AG04450 (cell line): ENCODE measurements at regions not wholly inside any gene's neighbourhood (a gene's known extent, or its start where the extent isn't known, plus 50 kb on each side); places are given as distances from the start of the nearest gene placed in this dataset.
A peak's percentile ranks its signal among the peaks of the same experiment; 100 is the strongest.

Experiments used
- CTCF ChIA-PET: fragments of 300-600, 350-600 bp; formaldehyde crosslinking; extraction: SDS; loops from one replicate; lab custom pipeline; 2022; ENCODE audit warnings: antibody characterized with exemption, inconsistent platforms; lab: Charles Lee
- POLR2A ChIA-PET: fragments of 350-600 bp; formaldehyde crosslinking; extraction: SDS; loops from one replicate; lab custom pipeline; 2021; ENCODE audit warnings: antibody characterized with exemption, inconsistent platforms; lab: Yijun Ruan, JAX
- DNase-seq: peaks from one replicate; pipeline ENCODE4 v3.0.0-alpha.2; 2011; ENCODE audit warnings: low read depth, low spot score
- H3K27ac ChIP-seq: one replicate; pipeline ENCODE4 v1.5.1; 2012; ENCODE audit warnings: low read depth, low read length, control low read depth
- H3K27me3 ChIP-seq: one replicate; pipeline ENCODE4 v1.6.0; 2012; ENCODE audit warnings: low read length; ENCODE audit not compliant: control insufficient read depth, insufficient read depth
- H3K4me3 ChIP-seq: 2 replicates; pipeline ENCODE4 v1.5.1; 2011; ENCODE audit warnings: mild to moderate bottlenecking, low read depth, low read length, control low read depth
- H3K9me3 ChIP-seq: 2 replicates; pipeline ENCODE4 v1.5.1; 2012; ENCODE audit warnings: low read length; ENCODE audit not compliant: control insufficient read depth, insufficient read depth
- CTCF ChIP-seq: IDR thresholded peaks from 2 replicates; pipeline ENCODE4 v1.5.1; 2011; ENCODE audit warnings: low read depth, low read length, control low read depth, inconsistent platforms

GRCh38 chr1:239999170-239999569 is 92.5 kb upstream of the FMN2 start:
- peaks cover 6% of the 10 kb centered on the region for H3K27me3 ChIP-seq
- no peak for DNase-seq
- H3K9me3 ChIP-seq = no peaks in the 10 kb centered on the region
- CTCF ChIA-PET = interaction anchor here (0.7 to 1.7 kb wide), 4 partner anchors 12 to 151 kb away, joined by 3 to 8 read pairs (median 5); no protein-coding TSS in a partner anchor
- no peak overlapping the region for H3K4me3 ChIP-seq
- TF ChIP-seq CTCF = no peak
- no peak overlapping the region for H3K27ac ChIP-seq
- POLR2A ChIA-PET = no interaction called here

- Histone ChIP-seq H3K9me3 (no peaks in the 10 kb centered on the region), H3K4me3 (no peak overlapping the region), H3K27me3 (peaks cover 3% of the 10 kb centered on the region), H3K27ac (no peak overlapping the region)
- peak; percentile 7 for DNase-seq
- CTCF ChIA-PET = interaction anchor here (1.5 to 5.8 kb wide), 2 partner anchors 14 to 49 kb away, joined by 6 to 38 read pairs; no protein-coding TSS in a partner anchor
- no peak for TF ChIP-seq CTCF
- POLR2A ChIA-PET = no interaction called here
Measured at GRCh38 chr1:240000634-240001033, 91.0 kb upstream of the FMN2 start.

GRCh38 chr1:240001177-240001740 is 90.4 kb upstream of the FMN2 start:
- H3K9me3 ChIP-seq = no peaks in the 10 kb centered on the region
- H3K4me3 ChIP-seq = no peak overlapping the region
- no peak for DNase-seq
- no peak for TF ChIP-seq CTCF
- no peak overlapping the region for H3K27ac ChIP-seq
- peaks cover 6% of the 10 kb centered on the region for H3K27me3 ChIP-seq
- ChIA-PET POLR2A (no interaction called here), CTCF (interaction anchor here (1.0 to 5.8 kb wide), 4 partner anchors 14 to 49 kb away, joined by 3 to 38 read pairs (median 18); no protein-coding TSS in a partner anchor)

- H3K27ac ChIP-seq = no peak overlapping the region
- peak; percentile 85 for TF ChIP-seq CTCF
- ChIA-PET CTCF (interaction anchor here (0.5 to 5.8 kb wide), 23 partner anchors 9 to 946 kb away, joined by 3 to 38 read pairs (median 5); no protein-coding TSS in a partner anchor), POLR2A (no interaction called here)
- no peaks in the 10 kb centered on the region for H3K9me3 ChIP-seq
- no peak overlapping the region for H3K4me3 ChIP-seq
- no peak for DNase-seq
- peaks cover 2% of the 10 kb centered on the region for H3K27me3 ChIP-seq
Measured at GRCh38 chr1:240004086-240004749, 87.5 kb upstream of the FMN2 start.
